GM19467 (cell line): ENCODE measurements at regions not wholly inside any gene's neighbourhood (a gene's known extent, or its start where the extent isn't known, plus 50 kb on each side); places are given as distances from the start of the nearest gene placed in this dataset.
"Not testable (repeated sequence)": the region's sequence is repeated elsewhere in the genome, so short reads cannot be mapped to it uniquely, and the experiment has no call there.

Experiments
- ATAC-seq: cut with Tn5 transposase; IDR thresholded peaks from one replicate; pipeline ENCODE4 v1.9.1; 2021; ENCODE audit warnings: mild to moderate bottlenecking, moderate library complexity; ENCODE audit not compliant: unreplicated experiment

- ATAC-seq: no peak
Measured at GRCh38 chr1:43108080-43108479, 64.0 kb downstream of the EBNA1BP2 start.

- ATAC-seq: no peak
Measured at GRCh38 chr1:43107664-43108063, 64.4 kb downstream of the EBNA1BP2 start.

- no peak for ATAC-seq
Measured at GRCh38 chr1:43104027-43104763, 67.9 kb downstream of the EBNA1BP2 start.

DNA sequence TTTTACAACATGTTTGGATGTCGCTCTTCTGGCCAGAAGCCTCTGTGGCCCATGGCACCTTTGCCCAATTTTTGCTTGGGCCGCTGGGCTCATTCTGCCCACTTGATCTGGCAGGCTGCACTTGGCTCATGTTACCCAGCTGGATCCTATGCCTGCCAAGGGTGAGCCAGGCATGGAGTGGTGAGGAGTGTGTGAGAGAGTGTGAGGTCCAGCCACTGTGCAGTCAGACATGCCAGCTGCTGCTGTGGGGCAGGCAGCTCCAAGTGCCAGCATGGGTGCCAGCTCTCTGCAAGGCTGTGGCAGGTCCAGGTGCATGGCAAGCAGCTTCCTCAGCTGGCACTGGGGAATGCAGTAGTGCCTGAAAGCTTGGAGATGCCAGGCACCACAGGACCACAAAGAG, 71.0 kb downstream of the EBNA1BP2 start:
- ATAC-seq: no peak

DNA sequence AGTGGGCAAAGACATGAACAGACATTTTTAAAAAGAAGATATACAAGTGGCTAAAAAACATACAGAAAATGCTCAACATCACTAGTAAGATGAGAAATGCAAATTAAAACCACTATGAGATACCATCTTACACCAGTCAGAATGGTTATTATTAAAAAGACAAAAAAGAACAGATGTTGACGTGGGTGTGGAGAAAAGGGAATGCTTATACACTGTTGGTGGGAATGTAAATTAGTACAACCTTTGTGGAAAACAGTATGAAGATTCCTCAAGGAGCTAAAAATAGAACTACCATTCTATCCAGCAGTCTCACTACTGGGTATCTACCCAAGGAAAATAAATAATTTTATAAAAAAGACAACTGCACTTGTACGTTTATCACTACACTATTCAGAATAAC, 73.9 kb downstream of the EBNA1BP2 start:
- no peak for ATAC-seq

GRCh38 chr1:43096528-43096927, 75.6 kb downstream of the EBNA1BP2 start:
- ATAC-seq: not testable (repeated sequence)

DNA sequence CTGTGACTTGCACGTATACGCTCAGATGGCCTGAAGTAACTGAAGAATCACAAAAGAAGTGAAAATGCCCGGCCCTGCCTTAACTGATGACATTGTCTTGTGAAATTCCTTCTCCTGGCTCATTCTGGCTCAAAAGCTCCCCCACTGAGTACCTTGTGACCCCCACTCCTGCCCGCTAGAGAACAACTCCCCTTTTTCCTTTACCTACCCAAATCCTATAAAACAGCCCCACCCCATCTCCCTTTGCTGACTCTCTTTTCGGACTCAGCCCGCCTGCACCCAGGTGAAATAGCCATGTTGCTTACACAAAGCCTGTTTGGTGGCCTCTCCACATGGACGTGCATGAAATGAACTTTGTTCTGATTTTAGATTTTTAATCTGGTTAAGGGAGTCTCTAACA, 81.3 kb downstream of the EBNA1BP2 start:
- ATAC-seq: not testable (repeated sequence)

- not testable (repeated sequence) for ATAC-seq
Measured at GRCh38 chr1:43090157-43090556, 81.9 kb downstream of the EBNA1BP2 start.

- ATAC-seq: no peak
Measured at GRCh38 chr1:43083375-43083891, 88.7 kb downstream of the EBNA1BP2 start.

DNA sequence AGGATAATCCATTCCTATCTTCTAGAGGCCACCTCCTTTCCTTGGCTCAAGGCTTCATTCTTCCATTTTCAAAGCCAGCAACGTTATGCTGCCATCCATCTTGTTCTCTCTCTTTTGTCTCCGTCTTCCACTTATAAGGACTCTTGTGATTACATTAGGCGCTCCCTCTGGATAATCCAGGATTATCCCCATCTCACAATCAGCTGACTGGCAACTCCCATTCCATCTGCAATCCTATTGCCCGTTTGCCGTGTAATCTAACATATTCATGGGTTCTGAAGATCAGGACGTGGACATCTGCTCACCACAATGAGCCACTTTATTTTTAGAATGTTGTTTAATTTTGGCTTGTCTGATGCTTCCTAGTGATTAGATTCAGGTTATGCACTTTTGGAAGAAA, 89.3 kb downstream of the EBNA1BP2 start:
- ATAC-seq: no peak

- ATAC-seq: no peak
Measured at GRCh38 chr1:43077273-43077672, 94.8 kb downstream of the EBNA1BP2 start.

- no peak for ATAC-seq
Measured at GRCh38 chr1:43074709-43075108, 97.4 kb downstream of the EBNA1BP2 start.

DNA sequence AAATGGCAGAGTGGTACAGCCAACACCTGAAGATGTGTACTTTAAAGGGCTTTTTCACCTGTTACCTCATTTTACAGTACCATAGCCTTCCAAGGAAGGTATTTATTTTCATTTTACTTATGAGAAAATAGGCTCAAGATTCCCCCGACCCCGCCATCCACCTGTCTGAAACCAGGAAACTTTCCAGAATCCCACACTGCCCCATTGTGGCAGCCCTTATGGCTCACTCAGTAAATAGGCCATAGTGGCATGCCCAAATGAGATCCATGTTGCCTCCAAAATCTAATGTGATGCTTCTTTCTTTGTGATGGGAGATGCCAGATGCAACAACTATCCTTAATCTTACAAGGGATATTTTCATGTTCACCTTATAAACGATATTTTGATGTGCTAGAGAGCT, 97.8 kb downstream of the EBNA1BP2 start:
- ATAC-seq: no peak

DNA sequence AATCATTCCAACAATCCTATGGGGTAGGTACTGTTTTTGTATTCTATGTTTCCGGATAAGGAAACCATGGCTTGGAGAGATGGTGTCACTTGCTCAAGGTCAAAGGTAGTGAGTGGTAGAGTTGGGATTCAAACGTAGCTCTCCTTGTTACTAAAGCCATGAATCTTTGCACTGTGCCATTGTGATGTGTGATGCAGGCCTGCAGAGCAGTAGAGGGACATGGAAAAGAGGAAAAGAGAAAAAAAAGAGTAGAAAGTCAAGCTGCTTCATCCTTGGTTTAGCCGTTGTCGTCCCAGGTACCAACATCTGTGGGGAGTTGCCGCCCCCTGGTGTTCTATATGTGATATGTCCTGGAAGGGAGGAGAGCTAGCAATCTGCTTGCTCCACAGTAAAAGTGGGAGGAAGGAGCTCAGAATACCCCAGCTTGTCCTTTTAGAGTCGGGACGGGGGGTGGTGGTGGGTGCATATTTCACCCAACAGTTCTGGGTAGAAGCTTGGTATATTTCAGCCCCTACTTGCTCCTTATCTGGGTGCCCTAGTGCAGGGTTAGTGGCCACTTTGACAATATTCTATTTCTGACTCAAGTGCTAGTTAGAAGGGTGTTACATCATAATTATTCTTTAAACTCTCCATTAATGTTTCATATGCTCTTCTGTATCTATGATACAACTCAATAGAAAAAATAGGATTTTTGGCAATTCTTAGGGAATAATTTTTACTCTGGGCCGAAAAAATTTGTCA, 98.4 kb downstream of the EBNA1BP2 start:
- peak; percentile 50 for ATAC-seq

DNA sequence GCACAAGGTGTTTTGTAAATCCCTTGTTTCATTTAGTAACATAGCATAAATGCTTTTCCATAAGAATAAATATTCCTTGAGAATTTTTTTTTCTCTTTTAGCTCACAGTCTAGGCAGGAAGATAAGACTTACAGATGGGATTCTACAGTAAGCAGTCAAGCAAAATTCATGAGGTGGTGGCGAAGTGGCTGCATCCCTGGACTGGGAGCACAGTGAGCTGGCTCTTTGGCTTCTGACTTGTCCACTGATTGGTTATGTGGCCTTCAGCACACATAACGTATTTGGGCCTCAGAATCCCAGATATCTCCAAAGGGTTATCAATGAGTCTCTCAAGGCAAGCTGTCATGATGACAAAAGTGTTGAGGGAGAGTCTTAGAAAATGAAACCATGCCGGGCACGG, 99.8 kb downstream of the EBNA1BP2 start:
- ATAC-seq: no peak

- ATAC-seq: no peak
Measured at GRCh38 chr1:43071241-43071640, 100.8 kb downstream of the EBNA1BP2 start.

DNA sequence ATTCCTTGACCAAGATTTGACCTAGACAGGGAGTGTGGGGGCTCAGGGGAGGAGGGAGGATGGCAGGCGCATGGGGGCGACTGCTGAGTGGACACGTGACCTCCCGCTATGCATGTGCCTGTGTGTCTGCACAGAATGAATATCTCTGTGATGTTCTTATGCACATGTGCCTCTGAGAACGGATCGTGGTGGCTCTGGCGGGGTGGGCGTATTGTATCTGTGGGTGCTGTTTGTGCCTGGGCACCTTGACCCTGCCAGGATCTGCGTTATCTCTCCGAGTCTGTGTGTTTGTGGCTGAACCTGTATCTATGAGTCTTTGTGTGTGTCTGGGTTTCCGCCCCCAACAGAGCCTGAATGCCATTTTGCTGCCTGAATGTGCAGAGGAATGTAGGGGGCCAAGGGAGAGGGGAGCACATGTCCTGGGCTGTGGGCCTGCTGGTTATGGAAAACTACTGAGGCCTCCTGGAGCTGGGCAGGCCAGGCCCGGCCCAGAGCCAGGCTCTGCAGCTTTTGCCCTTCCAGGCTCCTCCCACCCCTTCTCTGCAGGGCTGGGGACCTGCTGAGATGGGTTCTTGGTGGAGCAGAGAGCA, 102.5 kb downstream of the EBNA1BP2 start:
- no peak for ATAC-seq

- ATAC-seq: no peak
Measured at GRCh38 chr1:43068911-43069310, 103.2 kb downstream of the EBNA1BP2 start.

DNA sequence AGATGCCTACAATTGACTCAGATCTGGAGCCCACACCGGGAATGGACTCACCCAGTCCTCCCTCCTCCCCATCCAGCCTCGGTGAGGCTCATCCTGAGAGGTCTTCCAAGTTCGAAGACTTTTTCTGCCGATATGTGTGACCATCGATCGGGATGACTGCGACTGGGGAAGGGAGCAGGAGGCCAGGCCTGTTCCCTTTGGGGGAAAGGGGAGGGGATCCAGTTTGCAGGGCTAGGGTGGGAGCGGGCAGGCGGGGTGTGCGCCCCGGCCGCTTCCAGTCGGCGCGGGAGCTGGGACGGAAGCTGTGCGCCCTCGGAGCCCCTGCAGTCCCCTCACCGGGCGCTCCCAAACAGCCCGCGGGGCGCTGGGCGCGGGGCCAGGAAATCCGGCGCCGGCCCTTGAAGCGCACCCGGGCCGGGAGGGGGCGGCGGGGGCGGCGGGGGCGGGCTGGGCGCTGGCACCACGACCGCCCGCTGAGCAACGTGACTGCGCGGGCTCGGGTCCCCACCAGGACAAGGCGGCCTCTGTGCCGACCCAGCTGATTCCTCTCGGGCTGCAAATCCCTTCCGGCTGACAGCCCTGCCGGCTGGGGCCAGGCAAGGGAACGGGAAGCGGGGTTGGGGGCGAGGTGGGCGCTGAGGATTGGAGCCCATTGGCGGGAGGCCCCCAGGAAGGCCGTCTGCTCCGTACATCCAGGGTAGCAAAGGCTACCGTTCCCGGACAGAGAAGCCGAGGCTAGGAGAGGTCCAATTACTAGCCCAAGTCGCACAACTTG, 103.9 kb downstream of the EBNA1BP2 start:
- ATAC-seq: no peak

GRCh38 chr1:43067233-43067745, 104.8 kb downstream of the EBNA1BP2 start:
- no peak for ATAC-seq

- no peak for ATAC-seq
Measured at GRCh38 chr1:43066578-43066977, 105.5 kb downstream of the EBNA1BP2 start.
